ENCODE measurements at regions not wholly inside any gene's neighbourhood (a gene's known extent, or its start where the extent isn't known, plus 50 kb on each side); places are given as distances from the start of the nearest gene placed in this dataset.

DNA sequence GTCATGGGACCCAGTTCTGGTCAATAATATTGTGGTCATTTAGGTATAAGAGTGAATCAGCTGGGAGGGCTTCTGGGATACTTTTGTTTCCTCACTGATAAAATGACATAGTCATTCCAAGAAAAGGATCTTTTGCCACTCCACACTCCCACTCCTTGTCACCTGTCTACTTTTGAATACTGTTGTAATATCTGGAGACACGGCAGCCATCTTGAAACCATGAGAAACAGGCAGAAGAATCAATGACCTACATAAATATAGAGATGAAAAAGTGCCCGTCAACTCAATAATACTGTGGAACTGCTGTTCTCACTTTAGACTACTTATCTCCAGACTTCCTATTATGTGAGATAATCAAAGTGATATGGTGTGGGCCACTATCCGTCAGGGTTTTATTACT, 154.2 kb downstream of the CCDC34 start:
- TF ChIP-seq POLR2A (IDR thresholded peaks at IDR 0.05; ENCODE audit: borderline replicate concordance, extremely low read depth, insufficient read depth, insufficient read length) (no peak), SRF (IDR thresholded peaks at IDR 0.05; ENCODE audit: low read depth) (no peak), MAX (IDR thresholded peaks at IDR 0.05) (no peak), TCF7L2 (IDR thresholded peaks at IDR 0.05; ENCODE audit: borderline replicate concordance, extremely low read depth, insufficient read depth, insufficient read length) (no peak), EZH2 (IDR thresholded peaks at IDR 0.05) (no peak), POLR2AphosphoS5 (IDR thresholded peaks at IDR 0.05; ENCODE audit: low read depth, low read length) (no peak), YY1 (IDR thresholded peaks at IDR 0.05; ENCODE audit: extremely low read depth, insufficient replicate concordance, low read depth, low read length) (no peak), EGR1 (IDR thresholded peaks at IDR 0.05; ENCODE audit: low read depth) (no peak), ZNF274 (IDR thresholded peaks at IDR 0.05; ENCODE audit: low read depth, low read length) (no peak), ZBTB33 (IDR thresholded peaks at IDR 0.05; ENCODE audit: extremely low read depth, insufficient replicate concordance, low read length) (no peak)
- TF ChIP-seq, protein P1, sequence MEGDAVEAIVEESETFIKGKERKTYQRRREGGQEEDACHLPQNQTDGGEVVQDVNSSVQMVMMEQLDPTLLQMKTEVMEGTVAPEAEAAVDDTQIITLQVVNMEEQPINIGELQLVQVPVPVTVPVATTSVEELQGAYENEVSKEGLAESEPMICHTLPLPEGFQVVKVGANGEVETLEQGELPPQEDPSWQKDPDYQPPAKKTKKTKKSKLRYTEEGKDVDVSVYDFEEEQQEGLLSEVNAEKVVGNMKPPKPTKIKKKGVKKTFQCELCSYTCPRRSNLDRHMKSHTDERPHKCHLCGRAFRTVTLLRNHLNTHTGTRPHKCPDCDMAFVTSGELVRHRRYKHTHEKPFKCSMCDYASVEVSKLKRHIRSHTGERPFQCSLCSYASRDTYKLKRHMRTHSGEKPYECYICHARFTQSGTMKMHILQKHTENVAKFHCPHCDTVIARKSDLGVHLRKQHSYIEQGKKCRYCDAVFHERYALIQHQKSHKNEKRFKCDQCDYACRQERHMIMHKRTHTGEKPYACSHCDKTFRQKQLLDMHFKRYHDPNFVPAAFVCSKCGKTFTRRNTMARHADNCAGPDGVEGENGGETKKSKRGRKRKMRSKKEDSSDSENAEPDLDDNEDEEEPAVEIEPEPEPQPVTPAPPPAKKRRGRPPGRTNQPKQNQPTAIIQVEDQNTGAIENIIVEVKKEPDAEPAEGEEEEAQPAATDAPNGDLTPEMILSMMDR (IDR thresholded peaks at IDR 0.05 in 2 of 3, conservative IDR thresholded peaks at IDR 0.05 in 1 of 3; ENCODE audit: borderline replicate concordance in 1 of 3, insufficient read depth in 1 of 3, low read depth in 2 of 3, low read length in 2 of 3), result no peak
- TF ChIP-seq, protein P2, sequence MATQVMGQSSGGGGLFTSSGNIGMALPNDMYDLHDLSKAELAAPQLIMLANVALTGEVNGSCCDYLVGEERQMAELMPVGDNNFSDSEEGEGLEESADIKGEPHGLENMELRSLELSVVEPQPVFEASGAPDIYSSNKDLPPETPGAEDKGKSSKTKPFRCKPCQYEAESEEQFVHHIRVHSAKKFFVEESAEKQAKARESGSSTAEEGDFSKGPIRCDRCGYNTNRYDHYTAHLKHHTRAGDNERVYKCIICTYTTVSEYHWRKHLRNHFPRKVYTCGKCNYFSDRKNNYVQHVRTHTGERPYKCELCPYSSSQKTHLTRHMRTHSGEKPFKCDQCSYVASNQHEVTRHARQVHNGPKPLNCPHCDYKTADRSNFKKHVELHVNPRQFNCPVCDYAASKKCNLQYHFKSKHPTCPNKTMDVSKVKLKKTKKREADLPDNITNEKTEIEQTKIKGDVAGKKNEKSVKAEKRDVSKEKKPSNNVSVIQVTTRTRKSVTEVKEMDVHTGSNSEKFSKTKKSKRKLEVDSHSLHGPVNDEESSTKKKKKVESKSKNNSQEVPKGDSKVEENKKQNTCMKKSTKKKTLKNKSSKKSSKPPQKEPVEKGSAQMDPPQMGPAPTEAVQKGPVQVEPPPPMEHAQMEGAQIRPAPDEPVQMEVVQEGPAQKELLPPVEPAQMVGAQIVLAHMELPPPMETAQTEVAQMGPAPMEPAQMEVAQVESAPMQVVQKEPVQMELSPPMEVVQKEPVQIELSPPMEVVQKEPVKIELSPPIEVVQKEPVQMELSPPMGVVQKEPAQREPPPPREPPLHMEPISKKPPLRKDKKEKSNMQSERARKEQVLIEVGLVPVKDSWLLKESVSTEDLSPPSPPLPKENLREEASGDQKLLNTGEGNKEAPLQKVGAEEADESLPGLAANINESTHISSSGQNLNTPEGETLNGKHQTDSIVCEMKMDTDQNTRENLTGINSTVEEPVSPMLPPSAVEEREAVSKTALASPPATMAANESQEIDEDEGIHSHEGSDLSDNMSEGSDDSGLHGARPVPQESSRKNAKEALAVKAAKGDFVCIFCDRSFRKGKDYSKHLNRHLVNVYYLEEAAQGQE (IDR thresholded peaks at IDR 0.05; ENCODE audit: low read depth), result no peak

All from HCT116 (cell line).